H1 (cell line): ENCODE measurements at regions not wholly inside any gene's neighbourhood (a gene's known extent, or its start where the extent isn't known, plus 50 kb on each side); places are given as distances from the start of the nearest gene placed in this dataset.
"Not testable (repeated sequence)": the region's sequence is repeated elsewhere in the genome, so short reads cannot be mapped to it uniquely, and the experiment has no call there.

ENCODE experiments used
- CTCF ChIA-PET: fragments of 300-600 bp; sonication (Branson Sonifier 250); formaldehyde crosslinking; loops from one replicate; lab custom pipeline; 2021; ENCODE audit not compliant: partially characterized antibody; lab: Charles Lee
- POLR2A ChIA-PET: fragments of 300-600 bp; sonication (Branson Sonifier 250); formaldehyde crosslinking; loops from one replicate; lab custom pipeline; 2021; ENCODE audit warnings: inconsistent platforms; ENCODE audit not compliant: partially characterized antibody; lab: Charles Lee
- DNase-seq, 2 experiments: peaks; one replicate each; pipeline versions ENCODE4 v3.0.0 to v3.0.0-alpha.2; 2010 to 2022; ENCODE audit warnings: low spot score in 2 of 2, low read depth in 1 of 2, mixed read lengths in 1 of 2
- FAIRE-seq: peaks from 2 replicates; lab custom pipeline; 2011; peaks lifted over from hg19 to GRCh38; lab: Jason Lieb, UNC
- H2AFZ ChIP-seq: 2 replicates; pipeline ENCODE4 v1.8.1; 2012; ENCODE audit warnings: low read length, inconsistent platforms
- H2AK5ac ChIP-seq: 2 replicates; pipeline ENCODE4 v1.6.1; 2013; ENCODE audit warnings: low read depth, low read length
- H2BK120ac ChIP-seq: replicated peaks from 2 replicates; pipeline ENCODE3; 2013; ENCODE audit warnings: low read depth, low read length, inconsistent platforms
- H2BK12ac ChIP-seq: 2 replicates; pipeline ENCODE4 v1.6.1; 2013; ENCODE audit warnings: low read depth, low read length
- H2BK15ac ChIP-seq: 2 replicates; pipeline ENCODE4 v1.6.1; 2013; ENCODE audit warnings: low read length
- H2BK20ac ChIP-seq: 2 replicates; pipeline ENCODE4 v1.6.1; 2013; ENCODE audit warnings: low read length
- H2BK5ac ChIP-seq: 2 replicates; pipeline ENCODE4 v1.6.1; 2013; ENCODE audit warnings: low read depth, low read length
- H3K14ac ChIP-seq: 2 replicates; pipeline ENCODE4 v1.6.1; 2013; ENCODE audit warnings: inconsistent platforms; ENCODE audit not compliant: insufficient read length
- H3K18ac ChIP-seq: 2 replicates; pipeline ENCODE4 v1.6.1; 2013; ENCODE audit warnings: low read length; ENCODE audit errors: extremely low read depth
- H3K23ac ChIP-seq: 2 replicates; pipeline ENCODE4 v1.6.1; 2013; ENCODE audit warnings: inconsistent platforms; ENCODE audit not compliant: insufficient read length
- H3K23me2 ChIP-seq: 2 replicates; pipeline ENCODE4 v1.6.1; 2013; ENCODE audit warnings: low read depth, low read length
- H3K27ac ChIP-seq: 2 replicates; pipeline ENCODE4 v1.6.1; 2011; ENCODE audit warnings: low read depth, low read length, inconsistent platforms
- H3K27me3 ChIP-seq, 4 experiments: replicated peaks in 1 of 4; 1 replicate in 1 of 4; 2 replicates in 3 of 4; pipeline versions ENCODE4 v1.6.1 to v1.8.1; 2011 to 2013; ENCODE audit warnings: low read length in 3 of 4, mild to moderate bottlenecking in 3 of 4, inconsistent platforms in 2 of 4, mixed read lengths in 2 of 4, moderate library complexity in 1 of 4; ENCODE audit not compliant: control insufficient read depth in 3 of 4, insufficient read depth in 3 of 4; ENCODE audit errors: extremely low read depth in 1 of 4
- H3K36me3 ChIP-seq, 4 experiments: 2 replicates each; pipeline versions ENCODE4 v1.6.1 to v1.8.1; 2011 to 2013; ENCODE audit warnings: mild to moderate bottlenecking in 4 of 4, low read length in 3 of 4, moderate library complexity in 2 of 4, control low read depth in 1 of 4, inconsistent platforms in 1 of 4; ENCODE audit not compliant: insufficient read depth in 4 of 4, control insufficient read depth in 2 of 4
- H3K4ac ChIP-seq: replicated peaks from 2 replicates; pipeline ENCODE3; 2013; ENCODE audit warnings: low read length, low read depth, mixed read lengths, inconsistent platforms; ENCODE audit not compliant: insufficient read length
- H3K4me1 ChIP-seq, 4 experiments: replicated peaks in 1 of 4; 1 replicate in 1 of 4; 2 replicates in 3 of 4; pipeline versions ENCODE4 v1.6.1 to v1.8.1; 2011 to 2013; ENCODE audit warnings: low read length in 3 of 4, inconsistent platforms in 2 of 4, mixed read lengths in 1 of 4; ENCODE audit not compliant: insufficient read depth in 4 of 4, control insufficient read depth in 3 of 4
- H3K4me2 ChIP-seq, 2 experiments: 2 replicates each; pipeline versions ENCODE4 v1.6.1 to v1.8.1; 2011 to 2013; ENCODE audit warnings: low read depth in 2 of 2, low read length in 2 of 2, control low read depth in 1 of 2, inconsistent platforms in 1 of 2, mild to moderate bottlenecking in 1 of 2; ENCODE audit not compliant: insufficient read depth in 1 of 2
- H3K4me3 ChIP-seq, 4 experiments: fragments of 200-600, 300-600 bp in 1 of 4; sonication (generic), shearing (Covaris generic), sonication (Bioruptor Twin) in 1 of 4; 2 replicates each; pipeline versions ENCODE4 v1.5.1 to v1.8.1; 2011 to 2016; ENCODE audit warnings: low read length in 4 of 4, low read depth in 3 of 4, control low read depth in 2 of 4, inconsistent platforms in 2 of 4, mild to moderate bottlenecking in 2 of 4, mixed read lengths in 1 of 4, moderate library complexity in 1 of 4; ENCODE audit not compliant: insufficient read depth in 2 of 4; ENCODE audit errors: extremely low read depth in 1 of 4
- H3K56ac ChIP-seq: replicated peaks from 2 replicates; pipeline ENCODE3; 2013; ENCODE audit warnings: low read depth, mild to moderate bottlenecking, mixed read lengths, low read length, inconsistent platforms; ENCODE audit not compliant: insufficient read length
- H3K79me1 ChIP-seq: 2 replicates; pipeline ENCODE4 v1.6.1; 2013; ENCODE audit warnings: low read depth, low read length, control low read depth
- H3K79me2 ChIP-seq, 2 experiments: 2 replicates each; pipeline versions ENCODE4 v1.6.1 to v1.8.1; 2012 to 2013; ENCODE audit warnings: low read length in 2 of 2, mild to moderate bottlenecking in 2 of 2, inconsistent platforms in 1 of 2; ENCODE audit not compliant: insufficient read depth in 2 of 2, control insufficient read depth in 1 of 2
- H3K9ac ChIP-seq, 4 experiments: replicated peaks in 1 of 4; 1 replicate in 1 of 4; 2 replicates in 3 of 4; pipeline versions ENCODE4 v1.6.1 to v1.8.1; 2011 to 2013; ENCODE audit warnings: low read depth in 3 of 4, low read length in 3 of 4, control low read depth in 2 of 4, mild to moderate bottlenecking in 2 of 4, moderate library complexity in 2 of 4, inconsistent platforms in 1 of 4; ENCODE audit errors: extremely low read depth in 1 of 4
- H3K9me3 ChIP-seq, 2 experiments: 2 replicates each; pipeline versions ENCODE4 v1.6.1 to v1.8.1; 2012 to 2013; ENCODE audit warnings: mild to moderate bottlenecking in 2 of 2, moderate library complexity in 2 of 2, control low read depth in 1 of 2, inconsistent platforms in 1 of 2, low read depth in 1 of 2, low read length in 1 of 2, mixed read lengths in 1 of 2; ENCODE audit not compliant: insufficient read depth in 2 of 2
- H4K20me1 ChIP-seq, 2 experiments: replicated peaks in 1 of 2; 2 replicates each; pipeline versions ENCODE3 to v1.8.1; 2011 to 2013; ENCODE audit warnings: inconsistent platforms in 2 of 2, low read length in 2 of 2, mild to moderate bottlenecking in 1 of 2; ENCODE audit not compliant: insufficient read depth in 2 of 2, control insufficient read depth in 1 of 2
- H4K5ac ChIP-seq: 2 replicates; pipeline ENCODE4 v1.6.1; 2013; ENCODE audit warnings: low read length, low read depth, mixed read lengths, inconsistent platforms; ENCODE audit not compliant: insufficient read length
- H4K8ac ChIP-seq: 2 replicates; pipeline ENCODE4 v1.8.0; 2013; ENCODE audit warnings: mild to moderate bottlenecking, moderate library complexity, low read length, inconsistent platforms; ENCODE audit not compliant: insufficient read depth; ENCODE audit errors: extremely low read depth
- H4K91ac ChIP-seq: replicated peaks from 2 replicates; pipeline ENCODE3; 2013; ENCODE audit warnings: low read length, mixed read lengths, inconsistent platforms; ENCODE audit not compliant: insufficient read length
- WGBS, 2 experiments: shearing (Covaris generic) in 1 of 2; methylation state at CpG; one replicate each; pipeline versions ENCODE4 v1.1.6 to v1.1.7; 2013 to 2015; ENCODE audit warnings: low lambda C conversion rate in 2 of 2, mixed read lengths in 2 of 2, inconsistent platforms in 1 of 2, low coverage in 1 of 2, missing lambda C conversion rate in 1 of 2; ENCODE audit not compliant: insufficient replicate concordance in 2 of 2, insufficient coverage in 1 of 2, insufficient read length in 1 of 2; ENCODE audit errors: extremely low coverage in 1 of 2, missing lambda C conversion rate in 1 of 2; 5-methylcytosine and 5-hydroxymethylcytosine counted together

GRCh38 chr7:153976745-153977144, 75.5 kb upstream of the DPP6 start:
- H3K4me2 ChIP-seq, H2AK5ac ChIP-seq, H3K36me3 ChIP-seq, CTCF ChIA-PET, H2BK20ac ChIP-seq, DNase-seq, POLR2A ChIA-PET, H4K91ac ChIP-seq, FAIRE-seq, H3K9me3 ChIP-seq, H3K18ac ChIP-seq, H3K56ac ChIP-seq, H3K4me1 ChIP-seq, H4K5ac ChIP-seq, H3K79me2 ChIP-seq, H3K4ac ChIP-seq, H2BK15ac ChIP-seq, H3K27me3 ChIP-seq, H3K4me3 ChIP-seq, H3K9ac ChIP-seq, H2BK12ac ChIP-seq, H2BK5ac ChIP-seq, H3K23ac ChIP-seq, H4K8ac ChIP-seq, H3K23me2 ChIP-seq, H2AFZ ChIP-seq, H3K27ac ChIP-seq, H3K14ac ChIP-seq, H2BK120ac ChIP-seq, H3K79me1 ChIP-seq, H4K20me1 ChIP-seq: not testable (repeated sequence)
- 87% methylated on average over 6 of the region's 6 CpGs; no CpG with 5 or more reads in 1 of the 2 experiments for WGBS, 2 experiments

- H2AK5ac ChIP-seq, H3K9ac ChIP-seq, H3K79me1 ChIP-seq, H4K91ac ChIP-seq, H2BK120ac ChIP-seq, H3K18ac ChIP-seq, H2AFZ ChIP-seq, H3K4me1 ChIP-seq, DNase-seq, H2BK20ac ChIP-seq, H2BK15ac ChIP-seq, H3K14ac ChIP-seq, H4K20me1 ChIP-seq, H3K27me3 ChIP-seq, H2BK5ac ChIP-seq, POLR2A ChIA-PET, H4K8ac ChIP-seq, H3K56ac ChIP-seq, H3K4me3 ChIP-seq, H3K4me2 ChIP-seq, H3K23ac ChIP-seq, CTCF ChIA-PET, H3K9me3 ChIP-seq, H4K5ac ChIP-seq, H3K27ac ChIP-seq, H3K23me2 ChIP-seq, H2BK12ac ChIP-seq, H3K4ac ChIP-seq, H3K36me3 ChIP-seq, FAIRE-seq, H3K79me2 ChIP-seq: not testable (repeated sequence)
- 85% methylated on average over 6 of the region's 6 CpGs; no CpG with 5 or more reads in 1 of the 2 experiments for WGBS, 2 experiments
These were observed 69.0 kb upstream of the DPP6 start for GRCh38 chr7:153983186-153983585.
